Activated CD4-positive, alpha-beta T cell treated with anti-CD3 and anti-CD28 coated beads for 36 hours (primary cell): ENCODE measurements at regions not wholly inside any gene's neighbourhood (a gene's known extent, or its start where the extent isn't known, plus 50 kb on each side); places are given as distances from the start of the nearest gene placed in this dataset.

Experiments
- ATAC-seq: fragments of 200-7000 bp; cut with Tn5 transposase; one replicate; pipeline ENCODE4 v1.10.0; 2021; ENCODE audit warnings: mild to moderate bottlenecking, moderate library complexity
- CTCF ChIA-PET: fragments of 350-600 bp; sonication (Branson Sonifier 250); formaldehyde crosslinking; loops from one replicate; lab custom pipeline; 2021; ENCODE audit warnings: antibody characterized with exemption; lab: Charles Lee
- POLR2A ChIA-PET: fragments of 350-600 bp; sonication (Branson Sonifier 250); formaldehyde crosslinking; loops from one replicate; lab custom pipeline; 2021; ENCODE audit warnings: antibody characterized with exemption, inconsistent platforms; lab: Charles Lee
- DNase-seq: peaks from one replicate; pipeline ENCODE4 v3.0.0-alpha.2; 2020
- H3K27ac Mint-ChIP-seq: one replicate; pipeline ENCODE4 v1.8.0; 2021; ENCODE audit warnings: mixed read lengths
- H3K27me3 Mint-ChIP-seq: one replicate; pipeline ENCODE4 v1.8.0; 2021; ENCODE audit warnings: mixed read lengths
- H3K36me3 Mint-ChIP-seq: one replicate; pipeline ENCODE4 v1.8.0; 2021; ENCODE audit warnings: low read depth, mixed read lengths
- H3K4me1 Mint-ChIP-seq: one replicate; pipeline ENCODE4 v1.8.0; 2021; ENCODE audit warnings: mixed read lengths
- H3K4me3 Mint-ChIP-seq: one replicate; pipeline ENCODE4 v1.8.0; 2021; ENCODE audit warnings: mild to moderate bottlenecking, moderate library complexity, mixed read lengths
- H3K9me3 Mint-ChIP-seq: one replicate; pipeline ENCODE4 v1.8.0; 2021; ENCODE audit warnings: low read depth, mixed read lengths
- intact Hi-C, 2 experiments: fragments of 100-400 bp; cut with DNase I in 1 of 2; cut with micrococcal nuclease in 1 of 2; formaldehyde crosslinking; loops; one replicate each; pipeline versions ENCODE4 v1.14.2 to v1.15.1; 2022 to 2024; cut with DNase I, micrococcal nuclease

GRCh38 chr3:75059120-75059519, 444.7 kb upstream of the CNTN3 start:
- intact Hi-C loops, result no loop called here
- Mint-ChIP-seq H3K27me3 (no peaks in the 10 kb centered on the region), H3K4me3 (no peak overlapping the region), H3K9me3 (no peaks in the 10 kb centered on the region), H3K27ac (no peak overlapping the region), H3K4me1 (no peaks in the 10 kb centered on the region), H3K36me3 (no peaks in the 10 kb centered on the region)
- no peak for ATAC-seq
- POLR2A ChIA-PET, result no interaction called here
- no peak for DNase-seq
- CTCF ChIA-PET, result no interaction called here

GRCh38 chr3:75061806-75062205, 447.3 kb upstream of the CNTN3 start:
- Mint-ChIP-seq H3K4me3 (no peak overlapping the region), H3K4me1 (no peaks in the 10 kb centered on the region), H3K9me3 (peaks cover 2% of the 10 kb centered on the region), H3K36me3 (no peaks in the 10 kb centered on the region), H3K27ac (no peak overlapping the region), H3K27me3 (no peaks in the 10 kb centered on the region)
- no peak for DNase-seq
- intact Hi-C loops, result no loop called here
- no peak for ATAC-seq
- CTCF ChIA-PET, result no interaction called here
- POLR2A ChIA-PET, result no interaction called here

- Mint-ChIP-seq H3K4me3 (no peak overlapping the region), H3K4me1 (no peaks in the 10 kb centered on the region), H3K27ac (no peak overlapping the region), H3K36me3 (no peaks in the 10 kb centered on the region), H3K27me3 (no peaks in the 10 kb centered on the region), H3K9me3 (peaks cover 4% of the 10 kb centered on the region)
- DNase-seq (no peak), ATAC-seq (no peak)
- intact Hi-C loops, result no loop called here
- ChIA-PET CTCF (no interaction called here), POLR2A (no interaction called here)
These were observed 460.7 kb upstream of the CNTN3 start for GRCh38 chr3:75075158-75075557.

GRCh38 chr3:75076481-75076880, 462.0 kb upstream of the CNTN3 start:
- Mint-ChIP-seq H3K27me3 (no peaks in the 10 kb centered on the region), H3K4me1 (no peaks in the 10 kb centered on the region)
- intact Hi-C loops, result no loop called here

GRCh38 chr3:75078290-75078689, 463.8 kb upstream of the CNTN3 start:
- ChIA-PET CTCF (no interaction called here), POLR2A (no interaction called here)
- ATAC-seq (no peak), DNase-seq (no peak)
- Mint-ChIP-seq H3K4me1 (no peaks in the 10 kb centered on the region), H3K27me3 (no peaks in the 10 kb centered on the region), H3K36me3 (no peaks in the 10 kb centered on the region), H3K4me3 (no peak overlapping the region), H3K27ac (no peak overlapping the region), H3K9me3 (peaks cover 9% of the 10 kb centered on the region)
- intact Hi-C loops, result no loop called here

More at GRCh38 chr3:75076481-75076880, 462.0 kb upstream of the CNTN3 start:
- H3K27ac Mint-ChIP-seq, result no peak overlapping the region
- ChIA-PET POLR2A (no interaction called here), CTCF (no interaction called here)
- H3K36me3 Mint-ChIP-seq, result no peaks in the 10 kb centered on the region
- no peak overlapping the region for H3K4me3 Mint-ChIP-seq
- peaks cover 9% of the 10 kb centered on the region for H3K9me3 Mint-ChIP-seq
- no peak for DNase-seq
- ATAC-seq, result no peak

- ATAC-seq, result no peak
- H3K36me3 Mint-ChIP-seq, result no peaks in the 10 kb centered on the region
- ChIA-PET CTCF (no interaction called here), POLR2A (no interaction called here)
- H3K27ac Mint-ChIP-seq, result no peak overlapping the region
- no peak overlapping the region for H3K4me3 Mint-ChIP-seq
- intact Hi-C loops, result no loop called here
- no peak for DNase-seq
- H3K9me3 Mint-ChIP-seq, result peaks cover 9% of the 10 kb centered on the region
- H3K27me3 Mint-ChIP-seq, result no peaks in the 10 kb centered on the region
- no peaks in the 10 kb centered on the region for H3K4me1 Mint-ChIP-seq
These were observed 468.4 kb upstream of the CNTN3 start for GRCh38 chr3:75082845-75083244.

- CTCF ChIA-PET, result no interaction called here
- no peaks in the 10 kb centered on the region for H3K27me3 Mint-ChIP-seq
- POLR2A ChIA-PET, result no interaction called here
- DNase-seq, result no peak
- no peak overlapping the region for H3K27ac Mint-ChIP-seq
- H3K36me3 Mint-ChIP-seq, result no peaks in the 10 kb centered on the region
- intact Hi-C loops, result no loop called here
- no peak overlapping the region for H3K4me3 Mint-ChIP-seq
- H3K9me3 Mint-ChIP-seq, result peaks cover 1% of the 10 kb centered on the region
- ATAC-seq, result no peak
- H3K4me1 Mint-ChIP-seq, result no peaks in the 10 kb centered on the region
These were observed 475.4 kb upstream of the CNTN3 start for GRCh38 chr3:75089841-75090240.

- DNase-seq (no peak), ATAC-seq (no peak)
- POLR2A ChIA-PET, result no interaction called here
- Mint-ChIP-seq H3K27me3 (peaks cover 2% of the 10 kb centered on the region), H3K27ac (no peak overlapping the region), H3K36me3 (no peaks in the 10 kb centered on the region), H3K9me3 (peaks cover 20% of the 10 kb centered on the region), H3K4me1 (no peaks in the 10 kb centered on the region), H3K4me3 (no peak overlapping the region)
- intact Hi-C loops, result no loop called here
- CTCF ChIA-PET, result no interaction called here
These were observed 487.1 kb upstream of the CNTN3 start for GRCh38 chr3:75101329-75102147.

- no peak for DNase-seq
- CTCF ChIA-PET, result no interaction called here
- intact Hi-C loops, result no loop called here
- H3K4me3 Mint-ChIP-seq, result no peak overlapping the region
- no peaks in the 10 kb centered on the region for H3K36me3 Mint-ChIP-seq
- H3K27ac Mint-ChIP-seq, result no peak overlapping the region
- ATAC-seq, result no peak
- POLR2A ChIA-PET, result no interaction called here
- H3K27me3 Mint-ChIP-seq, result peaks cover 2% of the 10 kb centered on the region
- peaks cover 7% of the 10 kb centered on the region for H3K9me3 Mint-ChIP-seq
- no peaks in the 10 kb centered on the region for H3K4me1 Mint-ChIP-seq
These were observed 496.3 kb upstream of the CNTN3 start for GRCh38 chr3:75110741-75111140.

GRCh38 chr3:75115695-75116094, 501.2 kb upstream of the CNTN3 start:
- Mint-ChIP-seq H3K4me1 (no peaks in the 10 kb centered on the region), H3K4me3 (no peak overlapping the region), H3K36me3 (no peaks in the 10 kb centered on the region), H3K27me3 (no peaks in the 10 kb centered on the region), H3K9me3 (peaks cover 6% of the 10 kb centered on the region), H3K27ac (no peak overlapping the region)
- ChIA-PET CTCF (no interaction called here), POLR2A (no interaction called here)
- DNase-seq (no peak), ATAC-seq (no peak)
- intact Hi-C loops, result no loop called here

- intact Hi-C loops, result no loop called here
- no peak overlapping the region for H3K4me3 Mint-ChIP-seq
- ChIA-PET CTCF (no interaction called here), POLR2A (no interaction called here)
- H3K36me3 Mint-ChIP-seq, result no peaks in the 10 kb centered on the region
- H3K9me3 Mint-ChIP-seq, result peaks cover 4% of the 10 kb centered on the region
- H3K27me3 Mint-ChIP-seq, result no peaks in the 10 kb centered on the region
- no peak for ATAC-seq
- no peak for DNase-seq
- no peak overlapping the region for H3K27ac Mint-ChIP-seq
- H3K4me1 Mint-ChIP-seq, result no peaks in the 10 kb centered on the region
These were observed 504.3 kb upstream of the CNTN3 start for GRCh38 chr3:75118779-75119178.

GRCh38 chr3:75126556-75126955, 512.1 kb upstream of the CNTN3 start:
- Mint-ChIP-seq H3K9me3 (peaks cover 4% of the 10 kb centered on the region), H3K4me1 (no peaks in the 10 kb centered on the region)
- POLR2A ChIA-PET, result no interaction called here

More at GRCh38 chr3:75126556-75126955, 512.1 kb upstream of the CNTN3 start:
- no peak overlapping the region for H3K27ac Mint-ChIP-seq
- no peak for DNase-seq
- CTCF ChIA-PET, result interaction anchor here (0.7 to 1.1 kb wide), 2 partner anchors 9 to 109 kb away, joined by 3 to 4 read pairs; no protein-coding TSS in a partner anchor
- no peaks in the 10 kb centered on the region for H3K36me3 Mint-ChIP-seq
- no peak for ATAC-seq
- intact Hi-C loops, result no loop called here
- no peak overlapping the region for H3K4me3 Mint-ChIP-seq
- H3K27me3 Mint-ChIP-seq, result no peaks in the 10 kb centered on the region
